EH (cell line): ENCODE measurements at regions not wholly inside any gene's neighbourhood (a gene's known extent, or its start where the extent isn't known, plus 50 kb on each side); places are given as distances from the start of the nearest gene placed in this dataset.

Source experiments
- DNase-seq: peaks from one replicate; pipeline ENCODE4 v3.0.0-alpha.2; 2015; ENCODE audit warnings: low read depth

DNA sequence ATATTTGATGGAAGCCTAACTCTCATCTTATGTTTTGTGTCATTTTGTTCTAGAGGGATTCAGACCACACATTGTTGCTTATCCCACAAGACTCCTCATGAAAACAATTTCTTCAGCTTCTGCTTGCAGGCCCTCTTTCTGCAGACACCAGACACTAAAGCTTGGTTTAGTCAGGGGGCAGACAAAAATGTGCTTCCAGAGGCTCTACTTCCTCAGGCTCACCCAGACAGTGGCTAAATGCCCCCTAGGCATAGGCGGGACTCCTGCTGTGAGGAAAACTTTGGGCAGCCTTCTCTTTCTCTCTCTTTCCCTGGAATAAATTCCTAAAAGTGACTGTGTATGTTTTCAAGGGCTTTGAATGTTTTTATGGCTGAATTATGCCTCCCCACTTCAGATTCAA lies 435.4 kb upstream of the ATP11B start:
- DNase-seq = no peak

DNA sequence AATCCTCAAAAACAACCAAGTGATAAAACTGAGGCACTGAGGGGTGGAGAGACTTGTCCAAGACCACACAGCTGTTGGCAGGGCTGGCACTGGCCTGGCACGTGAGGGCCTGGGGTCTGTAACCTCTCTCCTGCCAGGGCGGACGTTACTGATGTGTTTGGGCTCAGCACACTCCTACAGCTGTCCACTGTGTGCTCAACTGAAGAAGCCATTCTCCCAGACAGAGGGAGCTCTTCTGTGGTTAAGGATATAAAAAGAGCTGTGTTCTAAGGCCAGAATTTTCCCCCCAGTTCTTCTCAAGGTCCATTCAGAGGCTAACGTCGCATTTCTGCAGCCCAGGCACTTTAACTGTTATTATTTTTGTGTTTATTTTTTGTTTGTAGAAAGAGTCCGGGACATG lies 429.0 kb upstream of the ATP11B start:
- DNase-seq = no peak

GRCh38 chr3:182364723-182365650 lies 428.3 kb upstream of the ATP11B start:
- no peak for DNase-seq

GRCh38 chr3:182366746-182367145 lies 426.6 kb upstream of the ATP11B start:
- DNase-seq = no peak

DNA sequence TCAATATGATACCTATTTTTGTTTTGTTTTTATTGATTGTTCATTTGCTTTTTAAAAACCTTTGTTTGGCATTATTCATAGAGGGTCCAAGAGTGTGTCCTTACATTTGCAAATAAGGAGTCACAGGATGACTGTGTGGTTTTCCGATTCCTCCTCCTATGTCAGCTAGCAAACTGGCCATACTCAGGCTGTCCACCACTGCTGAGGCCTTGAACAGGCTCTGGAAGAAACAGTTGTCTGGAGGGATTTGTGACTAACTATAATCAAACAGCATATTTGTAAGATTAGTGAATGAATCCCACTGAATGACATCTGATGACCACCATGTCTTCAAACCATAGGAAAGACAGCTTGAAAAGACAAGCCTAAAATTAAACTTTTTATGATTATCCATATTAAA lies 423.4 kb upstream of the ATP11B start:
- DNase-seq = no peak

- no peak for DNase-seq
Measured at GRCh38 chr3:182370949-182371348, 422.4 kb upstream of the ATP11B start.

GRCh38 chr3:182375916-182376315 lies 417.4 kb upstream of the ATP11B start:
- no peak for DNase-seq

- DNase-seq = no peak
Measured at GRCh38 chr3:182382112-182382857, 411.0 kb upstream of the ATP11B start.

DNA sequence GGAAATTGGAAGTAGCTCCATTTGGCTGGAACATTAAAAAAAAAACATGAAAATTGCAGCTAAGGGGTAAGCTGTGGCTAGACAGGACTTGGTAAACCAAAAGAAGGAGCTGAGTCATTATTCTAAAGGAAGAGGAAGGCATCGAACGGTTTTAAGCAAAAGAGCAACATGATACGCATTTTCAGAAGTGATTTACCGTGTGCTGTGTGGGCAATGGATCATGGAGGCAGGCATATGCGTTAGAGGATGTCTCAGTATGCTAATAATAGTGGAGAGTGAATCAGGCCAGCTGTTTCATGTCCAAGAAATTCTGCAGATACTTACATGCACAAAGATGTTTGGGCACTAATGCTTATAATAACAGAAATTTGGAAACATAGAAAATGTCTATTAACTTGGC lies 409.1 kb upstream of the ATP11B start:
- no peak for DNase-seq

DNA sequence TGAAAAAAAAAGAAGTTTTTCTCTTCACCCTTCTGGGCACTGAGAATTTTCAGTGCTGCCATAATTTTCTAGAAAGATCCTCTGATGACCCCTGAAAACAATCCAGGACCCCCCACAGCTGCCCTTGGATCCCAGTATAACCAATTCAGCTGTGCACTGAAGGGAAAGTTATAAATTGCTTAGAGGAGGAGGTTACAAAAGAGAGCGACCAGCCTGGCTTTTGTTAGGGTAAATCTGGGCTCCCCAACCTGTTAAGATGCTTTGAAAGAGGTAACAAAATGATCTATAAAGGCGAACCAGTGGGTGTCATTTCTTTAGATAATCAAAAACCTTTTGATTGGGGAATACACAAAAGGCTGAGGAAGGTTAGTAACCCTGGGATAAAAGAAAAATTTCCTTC lies 407.9 kb upstream of the ATP11B start:
- no peak for DNase-seq

DNA sequence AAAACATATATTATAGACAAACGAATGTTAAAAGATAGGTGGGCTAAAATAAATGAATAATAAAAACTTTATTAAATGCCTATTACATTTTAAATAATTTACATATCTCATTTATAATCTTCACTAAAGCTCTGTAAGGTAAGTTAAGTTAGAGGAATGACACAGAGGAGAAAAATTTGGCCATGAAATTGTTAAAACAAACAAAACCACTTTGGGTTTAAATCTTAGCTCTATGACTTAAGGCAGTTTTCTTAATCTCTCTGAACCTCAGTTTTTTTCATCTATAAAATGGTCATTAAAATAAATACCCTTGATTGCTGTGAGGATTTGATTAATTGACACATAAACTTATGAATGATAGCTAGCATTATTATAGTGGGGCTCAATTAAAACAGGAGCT lies 404.8 kb upstream of the ATP11B start:
- DNase-seq = no peak

GRCh38 chr3:182389071-182389815 lies 404.1 kb upstream of the ATP11B start:
- DNase-seq = no peak

GRCh38 chr3:182390421-182390820 lies 402.9 kb upstream of the ATP11B start:
- DNase-seq = no peak

DNA sequence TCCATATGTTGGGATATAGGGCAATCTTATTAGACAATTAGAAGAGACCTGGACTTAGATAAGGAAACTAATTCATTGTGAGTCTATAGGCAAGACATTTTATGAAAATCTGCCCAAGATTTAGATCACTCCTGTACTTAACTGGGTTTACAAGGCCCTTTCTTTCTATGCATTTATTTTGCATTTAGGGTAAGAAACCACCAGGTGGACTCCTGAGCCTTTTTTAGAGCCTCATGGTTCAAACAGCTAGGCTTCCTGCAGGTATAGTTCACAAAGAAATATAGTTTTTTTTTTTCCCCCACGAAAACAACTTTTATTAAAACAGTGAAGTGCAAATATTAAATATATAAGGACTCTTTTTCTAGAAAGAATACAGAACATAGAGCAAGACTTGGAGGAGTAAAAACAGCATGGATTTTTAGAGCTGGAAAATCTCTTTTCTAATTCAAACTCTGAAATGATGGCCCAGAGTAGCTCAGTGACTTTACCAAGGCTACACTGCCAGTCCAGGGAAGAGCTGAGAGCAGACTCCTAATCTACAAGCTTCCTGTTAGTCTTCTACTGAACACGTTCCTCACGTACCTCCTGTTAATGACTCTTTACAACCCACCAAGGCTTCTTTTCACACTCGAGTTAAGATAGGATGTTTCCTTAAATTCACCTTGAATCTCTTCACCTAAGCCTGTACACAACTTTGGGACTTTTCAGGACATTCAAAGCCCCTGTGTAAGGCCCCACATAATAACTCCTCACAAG lies 400.9 kb upstream of the ATP11B start:
- no peak for DNase-seq

DNA sequence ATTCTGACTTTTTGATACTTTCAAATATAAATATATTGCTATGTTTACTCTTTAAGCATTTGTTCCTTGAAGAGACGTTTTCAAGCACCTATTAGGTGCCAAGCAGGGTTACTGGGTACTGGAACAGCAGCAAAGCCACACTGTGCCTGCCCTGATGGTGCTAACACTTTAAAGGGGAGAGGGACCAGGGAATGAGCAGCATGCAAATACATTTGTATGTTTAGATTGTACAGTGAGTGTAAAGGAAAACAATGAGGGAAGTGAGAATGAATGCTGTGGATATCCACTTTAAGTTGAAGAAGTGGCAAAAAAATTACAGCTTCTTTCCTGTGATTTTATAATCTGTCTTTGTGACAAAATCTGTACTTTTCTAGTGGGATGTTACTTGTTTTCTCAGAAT lies 400.2 kb upstream of the ATP11B start:
- DNase-seq = no peak

- DNase-seq = no peak
Measured at GRCh38 chr3:182393830-182394367, 399.4 kb upstream of the ATP11B start.

GRCh38 chr3:182397164-182397563 lies 396.1 kb upstream of the ATP11B start:
- DNase-seq = no peak

DNA sequence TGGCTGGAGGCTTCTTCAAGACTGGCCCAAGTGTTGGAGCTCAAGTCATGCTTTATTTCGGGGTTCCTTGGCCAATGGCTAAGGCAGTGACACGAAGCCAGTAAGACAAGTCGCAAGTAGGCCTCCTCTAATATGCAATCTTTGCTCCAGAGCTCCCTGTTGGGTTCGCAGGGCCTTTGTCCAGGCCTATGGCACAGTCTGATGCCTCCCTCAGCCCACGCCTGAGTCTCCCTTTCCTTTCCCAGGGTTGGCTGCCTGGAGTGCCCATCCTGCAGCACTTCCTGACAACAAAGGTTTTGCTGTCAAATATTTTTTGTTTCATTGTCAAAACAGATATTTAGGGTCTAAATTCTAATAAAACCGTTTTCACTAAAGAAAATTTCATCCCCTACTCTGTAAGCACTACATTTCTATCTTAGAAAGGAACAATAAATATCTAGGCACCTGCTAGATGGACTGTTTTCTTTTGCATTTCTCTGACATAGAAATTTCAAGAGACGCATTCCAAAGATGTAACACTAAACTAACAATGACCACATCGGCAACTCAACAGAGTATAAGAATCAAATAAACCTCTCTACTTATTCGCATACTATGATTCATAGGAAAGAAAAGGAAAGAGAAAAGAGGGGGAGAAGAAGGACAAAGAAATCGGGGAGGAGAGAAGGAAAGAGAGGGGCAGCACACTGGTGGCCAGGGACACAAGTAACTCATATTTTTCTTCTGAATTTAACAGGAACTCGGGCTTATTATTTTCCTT lies 393.1 kb upstream of the ATP11B start:
- no peak for DNase-seq

DNA sequence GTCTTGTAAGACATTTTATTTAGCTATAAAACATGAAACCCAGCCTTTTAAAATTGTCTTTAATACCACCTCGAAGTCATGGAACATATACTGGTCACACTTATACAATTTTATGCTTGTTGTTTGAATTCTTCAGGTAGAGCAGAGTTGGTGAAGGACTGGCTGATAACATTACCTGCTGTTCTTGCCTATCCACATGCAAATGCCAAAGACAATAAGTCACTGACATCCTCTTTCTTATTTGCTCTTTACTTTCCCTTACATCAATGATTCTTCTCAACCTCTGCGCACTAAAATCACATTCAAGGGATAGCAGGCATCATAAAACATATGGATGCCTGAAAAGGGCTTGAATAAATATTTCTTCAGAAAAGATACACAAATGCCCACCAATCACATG lies 392.5 kb upstream of the ATP11B start:
- DNase-seq = no peak

DNA sequence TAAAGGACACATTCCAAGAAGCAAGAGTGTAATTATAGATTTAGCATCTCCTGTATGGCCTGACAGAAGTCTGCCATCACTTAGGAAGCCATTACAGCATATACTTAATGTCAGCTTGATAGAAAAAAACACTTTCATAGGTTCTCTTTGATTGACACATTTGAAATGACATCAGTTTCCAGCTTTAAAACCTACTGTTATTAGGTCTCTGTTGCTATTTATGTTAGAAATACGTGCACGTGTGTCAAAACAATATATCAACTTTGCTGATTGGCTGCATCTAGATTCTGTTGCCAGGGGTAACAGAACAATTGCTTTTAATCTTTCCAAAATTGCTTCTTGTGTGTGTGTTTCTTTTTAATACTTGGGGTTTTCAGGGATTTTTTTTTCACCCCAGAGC lies 389.3 kb upstream of the ATP11B start:
- no peak for DNase-seq

DNA sequence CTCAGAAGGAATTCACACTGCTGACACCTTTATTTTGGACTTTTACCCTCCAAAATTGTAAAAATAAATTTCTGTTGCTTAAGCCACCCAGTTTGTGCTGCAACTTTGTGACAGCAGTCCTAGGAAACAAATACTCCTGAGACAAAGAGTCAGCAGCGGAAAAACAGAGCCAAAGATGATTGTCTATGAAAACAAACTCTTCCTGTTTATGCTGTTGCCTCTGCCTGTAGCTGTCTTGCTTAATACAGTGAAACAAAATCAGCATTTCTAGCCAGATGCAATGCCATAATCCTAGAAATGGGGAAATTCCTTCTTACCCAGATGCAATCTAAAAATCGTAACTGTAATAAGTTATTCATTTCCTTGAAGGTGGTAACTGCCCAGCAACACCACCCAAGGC lies 387.5 kb upstream of the ATP11B start:
- DNase-seq = no peak
